C4-2B (cell line): ENCODE measurements at regions not wholly inside any gene's neighbourhood (a gene's known extent, or its start where the extent isn't known, plus 50 kb on each side); places are given as distances from the start of the nearest gene placed in this dataset.
A peak's percentile ranks its signal among the peaks of the same experiment; 100 is the strongest.

ENCODE experiments used
- CTCF ChIP-seq: fragments of 450-650 bp; conservative IDR thresholded peaks from 2 replicates; pipeline ENCODE4 v1.5.1; 2017; ENCODE audit warnings: mild to moderate bottlenecking
- ZFX ChIP-seq: fragments of 450-650 bp; IDR thresholded peaks from 2 replicates; pipeline ENCODE4 v1.6.1; 2017

DNA sequence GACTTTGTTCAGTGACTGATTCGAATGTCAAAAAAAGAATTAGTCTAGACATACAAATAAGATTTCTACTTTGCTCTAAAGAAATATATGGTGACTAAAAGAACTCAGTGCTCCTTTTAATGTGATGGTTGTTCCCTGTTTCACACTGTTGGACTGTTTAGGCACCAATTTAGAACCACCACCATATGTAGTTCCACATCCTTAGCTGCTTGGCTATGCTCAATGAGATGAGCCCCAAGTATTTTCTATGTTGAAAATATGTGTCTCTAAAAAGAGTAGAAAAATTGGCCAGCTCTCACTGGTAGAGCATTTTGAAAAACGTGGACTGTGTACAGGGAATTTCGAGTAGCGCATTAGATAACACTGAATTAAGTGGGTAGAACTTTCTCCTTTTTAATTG lies 167.3 kb downstream of the GOLIM4 start:
- TF ChIP-seq CTCF (peak; percentile 68), ZFX (no peak)
